PC-9 (cell line): ENCODE measurements at regions not wholly inside any gene's neighbourhood (a gene's known extent, or its start where the extent isn't known, plus 50 kb on each side); places are given as distances from the start of the nearest gene placed in this dataset.

Source experiments
- CTCF ChIP-seq: fragments of 200-600 bp; sonication (generic); conservative IDR thresholded peaks from 2 replicates; pipeline ENCODE4 v1.6.1; 2017; ENCODE audit warnings: mixed run types, antibody characterized with exemption, mild to moderate bottlenecking, moderate library complexity
- EZH2 ChIP-seq: fragments of 200-600 bp; sonication (generic); IDR thresholded peaks from 2 replicates; pipeline ENCODE4 v1.8.0; 2017; ENCODE audit warnings: antibody characterized with exemption, low read depth

GRCh38 chr2:173734797-173735196, 230.4 kb downstream of the SP3 start:
- no peak for TF ChIP-seq CTCF
- no peak for TF ChIP-seq EZH2
